ENCODE measurements at regions not wholly inside any gene's neighbourhood (a gene's known extent, or its start where the extent isn't known, plus 50 kb on each side); places are given as distances from the start of the nearest gene placed in this dataset.
A peak's percentile ranks its signal among the peaks of the same experiment; 100 is the strongest.

DNA sequence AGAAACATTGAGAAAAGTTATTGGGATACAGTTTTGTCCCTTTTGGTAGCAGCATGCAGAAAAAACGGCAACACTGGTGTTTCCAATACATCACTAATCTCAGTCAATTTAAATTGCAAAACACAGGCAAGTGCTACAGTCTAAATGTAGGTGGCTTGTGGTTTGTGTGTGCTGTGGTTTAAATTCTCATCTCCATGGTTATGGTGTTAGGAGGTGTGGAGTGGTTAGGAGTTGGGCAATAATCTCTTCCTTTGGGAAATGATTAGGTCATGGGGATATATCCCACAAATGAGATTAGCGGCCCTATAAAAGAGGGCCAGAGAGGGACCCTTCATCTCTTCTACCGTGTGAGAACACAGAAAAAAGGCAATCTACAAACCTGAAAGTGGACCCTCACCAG, 1344.3 kb downstream of the ADGRL3 start:
- BruUV-seq (replicated peaks), result no TSS peak
- SMC1A ChIA-PET (ENCODE audit: uncharacterized antibody, unreplicated experiment), result no interaction called here
- WGBS (ENCODE audit: insufficient coverage, insufficient replicate concordance, low lambda C conversion rate, missing lambda C conversion rate), result 9% methylated on average over 3 of the region's 3 CpGs
- TF ChIP-seq MYB (IDR thresholded peaks at IDR 0.05; ENCODE audit: borderline replicate concordance, low read depth, low read length), result no peak
- TF ChIP-seq RFX5 (IDR thresholded peaks at IDR 0.05; ENCODE audit: low read depth, low read length), result no peak
- TF ChIP-seq, protein P1, sequence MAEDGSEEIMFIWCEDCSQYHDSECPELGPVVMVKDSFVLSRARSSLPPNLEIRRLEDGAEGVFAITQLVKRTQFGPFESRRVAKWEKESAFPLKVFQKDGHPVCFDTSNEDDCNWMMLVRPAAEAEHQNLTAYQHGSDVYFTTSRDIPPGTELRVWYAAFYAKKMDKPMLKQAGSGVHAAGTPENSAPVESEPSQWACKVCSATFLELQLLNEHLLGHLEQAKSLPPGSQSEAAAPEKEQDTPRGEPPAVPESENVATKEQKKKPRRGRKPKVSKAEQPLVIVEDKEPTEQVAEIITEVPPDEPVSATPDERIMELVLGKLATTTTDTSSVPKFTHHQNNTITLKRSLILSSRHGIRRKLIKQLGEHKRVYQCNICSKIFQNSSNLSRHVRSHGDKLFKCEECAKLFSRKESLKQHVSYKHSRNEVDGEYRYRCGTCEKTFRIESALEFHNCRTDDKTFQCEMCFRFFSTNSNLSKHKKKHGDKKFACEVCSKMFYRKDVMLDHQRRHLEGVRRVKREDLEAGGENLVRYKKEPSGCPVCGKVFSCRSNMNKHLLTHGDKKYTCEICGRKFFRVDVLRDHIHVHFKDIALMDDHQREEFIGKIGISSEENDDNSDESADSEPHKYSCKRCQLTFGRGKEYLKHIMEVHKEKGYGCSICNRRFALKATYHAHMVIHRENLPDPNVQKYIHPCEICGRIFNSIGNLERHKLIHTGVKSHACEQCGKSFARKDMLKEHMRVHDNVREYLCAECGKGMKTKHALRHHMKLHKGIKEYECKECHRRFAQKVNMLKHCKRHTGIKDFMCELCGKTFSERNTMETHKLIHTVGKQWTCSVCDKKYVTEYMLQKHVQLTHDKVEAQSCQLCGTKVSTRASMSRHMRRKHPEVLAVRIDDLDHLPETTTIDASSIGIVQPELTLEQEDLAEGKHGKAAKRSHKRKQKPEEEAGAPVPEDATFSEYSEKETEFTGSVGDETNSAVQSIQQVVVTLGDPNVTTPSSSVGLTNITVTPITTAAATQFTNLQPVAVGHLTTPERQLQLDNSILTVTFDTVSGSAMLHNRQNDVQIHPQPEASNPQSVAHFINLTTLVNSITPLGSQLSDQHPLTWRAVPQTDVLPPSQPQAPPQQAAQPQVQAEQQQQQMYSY (CRISPR knock-in tag; IDR thresholded peaks at IDR 0.05), result no peak
- TF ChIP-seq ATF3 (IDR thresholded peaks at IDR 0.05; ENCODE audit: borderline replicate concordance, extremely low read depth, low read depth, low read length), result no peak
- TF ChIP-seq, protein P2, sequence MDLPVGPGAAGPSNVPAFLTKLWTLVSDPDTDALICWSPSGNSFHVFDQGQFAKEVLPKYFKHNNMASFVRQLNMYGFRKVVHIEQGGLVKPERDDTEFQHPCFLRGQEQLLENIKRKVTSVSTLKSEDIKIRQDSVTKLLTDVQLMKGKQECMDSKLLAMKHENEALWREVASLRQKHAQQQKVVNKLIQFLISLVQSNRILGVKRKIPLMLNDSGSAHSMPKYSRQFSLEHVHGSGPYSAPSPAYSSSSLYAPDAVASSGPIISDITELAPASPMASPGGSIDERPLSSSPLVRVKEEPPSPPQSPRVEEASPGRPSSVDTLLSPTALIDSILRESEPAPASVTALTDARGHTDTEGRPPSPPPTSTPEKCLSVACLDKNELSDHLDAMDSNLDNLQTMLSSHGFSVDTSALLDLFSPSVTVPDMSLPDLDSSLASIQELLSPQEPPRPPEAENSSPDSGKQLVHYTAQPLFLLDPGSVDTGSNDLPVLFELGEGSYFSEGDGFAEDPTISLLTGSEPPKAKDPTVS (IDR thresholded peaks at IDR 0.05; ENCODE audit: low read depth, low read length), result no peak
- 0 out of 2 replicates have a peak, but pooled peaks have one; percentile 34 for TF ChIP-seq DPF2 (IDR thresholded peaks at IDR 0.05)
- no peak for TF ChIP-seq FOXM1 (IDR thresholded peaks at IDR 0.05; ENCODE audit: low read depth, low read length)
- no peak for TF ChIP-seq RB1 (IDR thresholded peaks at IDR 0.05; ENCODE audit: borderline replicate concordance)
- no peak for TF ChIP-seq PML (IDR thresholded peaks at IDR 0.05; ENCODE audit: low read length)
- no peak for TF ChIP-seq HDGF (IDR thresholded peaks at IDR 0.05)
- no peak for TF ChIP-seq SMAD5 (IDR thresholded peaks at IDR 0.05; ENCODE audit: low read depth)
- TF ChIP-seq REST (IDR thresholded peaks at IDR 0.05; ENCODE audit: low read depth, low read length), result no peak
- no peak for TF ChIP-seq SP1 (IDR thresholded peaks at IDR 0.05; ENCODE audit: low read depth, low read length)
- TF ChIP-seq MXI1 (IDR thresholded peaks at IDR 0.05; ENCODE audit: low read depth, low read length), result no peak
- peak; percentile 62 for TF ChIP-seq IKZF1 (conservative IDR thresholded peaks at IDR 0.05)
- TF ChIP-seq CREB1 (IDR thresholded peaks at IDR 0.05; ENCODE audit: low read depth), result no peak
- TF ChIP-seq SREBF1 (IDR thresholded peaks at IDR 0.05; ENCODE audit: low read length), result no peak

More for the DNA sequence above, 1344.3 kb downstream of the ADGRL3 start:
- in situ Hi-C loops (cut with MboI) (no loop called here), intact Hi-C loops (cut with micrococcal nuclease; ENCODE audit: unreplicated experiment) (no loop called here)
- DNase-seq (ENCODE audit: low read depth, low spot score) (no peak), FAIRE-seq (no peak), ATAC-seq (peak; percentile 74)
- Histone ChIP-seq H4K20me1 (ENCODE audit: control insufficient read depth, insufficient read depth) (no peaks in the 10 kb centered on the region), H3K9ac (ENCODE audit: control insufficient read depth, insufficient read depth, low read length) (no peak overlapping the region), H3K27ac (ENCODE audit: control insufficient read depth, insufficient read depth) (no peak overlapping the region), H3K4me3 (no peak overlapping the region), H3K9me3 (replicated peaks; ENCODE audit: control insufficient read depth, insufficient read depth, low read length) (no peaks in the 10 kb centered on the region), H3K4me2 (ENCODE audit: control insufficient read depth, insufficient read depth) (no peak overlapping the region), H3K27me3 (replicated peaks in 1 of 2; ENCODE audit: control insufficient read depth in 2 of 2, insufficient read depth in 2 of 2, low read length in 1 of 2) (no peaks in the 10 kb centered on the region), H3K36me3 (ENCODE audit: control insufficient read depth in 2 of 2, insufficient read depth in 2 of 2, low read length in 1 of 2) (no peaks in the 10 kb centered on the region), H3K4me1 (ENCODE audit: control insufficient read depth, insufficient read depth, low read length) (no peaks in the 10 kb centered on the region), H3K79me2 (ENCODE audit: control insufficient read depth, insufficient read depth, low read length) (no peaks in the 10 kb centered on the region), H2AFZ (ENCODE audit: control insufficient read depth, low read depth, low read length) (no peak overlapping the region)
- CTCF ChIA-PET, result no interaction called here
- RAD21 ChIA-PET (ENCODE audit: unreplicated experiment), result no interaction called here
- POLR2A ChIA-PET, result no interaction called here

Data from GM12878 (cell line).